DND-41 (cell line): ENCODE measurements at regions not wholly inside any gene's neighbourhood (a gene's known extent, or its start where the extent isn't known, plus 50 kb on each side); places are given as distances from the start of the nearest gene placed in this dataset.

ENCODE experiments used
- ATAC-seq: fragments of 200-7000 bp; cut with Tn5 transposase; 3 replicates; pipeline ENCODE4 v1.9.1; 2021; ENCODE audit warnings: low read depth; ENCODE audit not compliant: insufficient read depth
- DNase-seq: peaks from one replicate; pipeline ENCODE4 v3.0.0-alpha.2; 2020
- H2AFZ ChIP-seq: 2 replicates; pipeline ENCODE4 v1.6.0; 2012; ENCODE audit warnings: low read depth, low read length
- H3K27ac ChIP-seq: 2 replicates; pipeline ENCODE4 v1.5.1; 2012; ENCODE audit warnings: low read length, inconsistent platforms
- H3K27me3 ChIP-seq: fragments of 200-600 bp; sonication (generic); 2 replicates; pipeline ENCODE4 v1.6.0; 2012; ENCODE audit warnings: low read length, mild to moderate bottlenecking, inconsistent platforms; ENCODE audit not compliant: insufficient read depth, poor library complexity
- H3K36me3 ChIP-seq: 2 replicates; pipeline ENCODE4 v1.5.1; 2012; ENCODE audit warnings: low read length, inconsistent platforms; ENCODE audit not compliant: insufficient read depth
- H3K4me1 ChIP-seq: 2 replicates; pipeline ENCODE4 v1.5.1; 2012; ENCODE audit warnings: mild to moderate bottlenecking, low read length; ENCODE audit not compliant: insufficient read depth
- H3K4me2 ChIP-seq: 2 replicates; pipeline ENCODE4 v1.6.0; 2012; ENCODE audit warnings: mild to moderate bottlenecking, moderate library complexity, low read length, inconsistent platforms; ENCODE audit not compliant: insufficient read depth
- H3K4me3 ChIP-seq, 2 experiments: fragments of 200-600 bp in 1 of 2; shearing (Covaris generic) in 1 of 2; 2 replicates each; pipeline ENCODE4 v1.5.1; 2012 to 2016; ENCODE audit warnings: inconsistent platforms in 2 of 2, low read length in 2 of 2, mild to moderate bottlenecking in 2 of 2, low read depth in 1 of 2, moderate library complexity in 1 of 2
- H3K79me2 ChIP-seq: 2 replicates; pipeline ENCODE4 v1.6.0; 2012; ENCODE audit warnings: low read length, inconsistent platforms; ENCODE audit not compliant: insufficient read depth
- H3K9ac ChIP-seq: 2 replicates; pipeline ENCODE4 v1.6.0; 2012; ENCODE audit warnings: low read depth, mild to moderate bottlenecking, inconsistent platforms, low read length, moderate library complexity
- H3K9me3 ChIP-seq: 2 replicates; pipeline ENCODE4 v1.5.1; 2012; ENCODE audit warnings: low read length, moderate library complexity, mild to moderate bottlenecking, inconsistent platforms; ENCODE audit not compliant: insufficient read depth, severe bottlenecking
- H4K20me1 ChIP-seq: 2 replicates; pipeline ENCODE4 v1.6.0; 2012; ENCODE audit warnings: low read length; ENCODE audit not compliant: insufficient read depth
- CTCF ChIP-seq: IDR thresholded peaks from 2 replicates; pipeline ENCODE4 v1.5.1; 2012; ENCODE audit warnings: borderline replicate concordance, low read length, moderate library complexity, mild to moderate bottlenecking; ENCODE audit not compliant: poor library complexity, severe bottlenecking; ENCODE audit errors: extremely low read depth
- EZH2 ChIP-seq: IDR thresholded peaks from 3 replicates; pipeline ENCODE4 v1.6.1; 2012; ENCODE audit warnings: borderline replicate concordance, low read depth, mild to moderate bottlenecking, moderate library complexity, low read length, inconsistent platforms; ENCODE audit not compliant: severe bottlenecking

GRCh38 chr6:49072146-49072545 is 390.9 kb downstream of the MMUT start:
- H3K9ac ChIP-seq = no peak overlapping the region
- no peaks in the 10 kb centered on the region for H3K79me2 ChIP-seq
- ATAC-seq (no peak), DNase-seq (no peak)
- no peak overlapping the region for H3K4me3 ChIP-seq
- H3K27ac ChIP-seq = no peak overlapping the region
- no peaks in the 10 kb centered on the region for H3K4me1 ChIP-seq
- no peaks in the 10 kb centered on the region for H4K20me1 ChIP-seq
- no peaks in the 10 kb centered on the region for H3K36me3 ChIP-seq
- TF ChIP-seq CTCF = no peak
- no peak for TF ChIP-seq EZH2
- no peak overlapping the region for H3K4me2 ChIP-seq
- no peak overlapping the region for H2AFZ ChIP-seq
- H3K9me3 ChIP-seq = no peaks in the 10 kb centered on the region
- no peaks in the 10 kb centered on the region for H3K27me3 ChIP-seq

GRCh38 chr6:49070411-49070810 is 392.6 kb downstream of the MMUT start:
- Histone ChIP-seq H3K9ac (no peak overlapping the region), H3K36me3 (no peaks in the 10 kb centered on the region), H2AFZ (no peak overlapping the region), H3K79me2 (no peaks in the 10 kb centered on the region), H4K20me1 (no peaks in the 10 kb centered on the region), H3K27me3 (no peaks in the 10 kb centered on the region), H3K9me3 (no peaks in the 10 kb centered on the region), H3K4me2 (no peak overlapping the region), H3K4me3 (no peak overlapping the region), H3K27ac (no peak overlapping the region), H3K4me1 (no peaks in the 10 kb centered on the region)
- TF ChIP-seq EZH2 (no peak), CTCF (no peak)
- no peak for DNase-seq
- ATAC-seq = no peak

- Histone ChIP-seq H3K36me3 (no peaks in the 10 kb centered on the region), H3K4me1 (no peaks in the 10 kb centered on the region), H3K27me3 (no peaks in the 10 kb centered on the region), H3K9me3 (no peaks in the 10 kb centered on the region), H4K20me1 (no peaks in the 10 kb centered on the region), H3K27ac (no peak overlapping the region), H3K79me2 (no peaks in the 10 kb centered on the region), H2AFZ (no peak overlapping the region), H3K4me3 (no peak overlapping the region), H3K4me2 (no peak overlapping the region), H3K9ac (no peak overlapping the region)
- ATAC-seq (no peak), DNase-seq (no peak)
- TF ChIP-seq EZH2 (no peak), CTCF (no peak)
Measured at GRCh38 chr6:49054311-49054710, 408.7 kb downstream of the MMUT start.

GRCh38 chr6:49052901-49053300 is 410.2 kb downstream of the MMUT start:
- no peaks in the 10 kb centered on the region for H3K79me2 ChIP-seq
- no peak overlapping the region for H3K9ac ChIP-seq
- no peaks in the 10 kb centered on the region for H3K9me3 ChIP-seq
- no peak overlapping the region for H2AFZ ChIP-seq
- no peaks in the 10 kb centered on the region for H3K4me1 ChIP-seq
- no peaks in the 10 kb centered on the region for H3K27me3 ChIP-seq
- no peaks in the 10 kb centered on the region for H4K20me1 ChIP-seq
- H3K4me2 ChIP-seq = no peak overlapping the region
- no peaks in the 10 kb centered on the region for H3K36me3 ChIP-seq
- no peak overlapping the region for H3K4me3 ChIP-seq
- no peak for TF ChIP-seq EZH2
- no peak for TF ChIP-seq CTCF
- H3K27ac ChIP-seq = no peak overlapping the region
- ATAC-seq (no peak), DNase-seq (no peak)
